IMR-90 (cell line): ENCODE measurements at regions not wholly inside any gene's neighbourhood (a gene's known extent, or its start where the extent isn't known, plus 50 kb on each side); places are given as distances from the start of the nearest gene placed in this dataset.

ENCODE experiments used
- CHD1 ChIP-seq: IDR thresholded peaks from 2 replicates; pipeline ENCODE4 v1.6.1; 2012; ENCODE audit warnings: low read depth, low read length, improper control_type of control experiment
- CTCF ChIP-seq: conservative IDR thresholded peaks from 2 replicates; pipeline ENCODE4 v1.5.1; 2012; ENCODE audit warnings: mild to moderate bottlenecking, low read depth, low read length, improper control_type of control experiment
- MXI1 ChIP-seq: IDR thresholded peaks from 2 replicates; pipeline ENCODE4 v1.6.1; 2012; ENCODE audit warnings: low read depth, mild to moderate bottlenecking, low read length, moderate library complexity, borderline replicate concordance
- RFX5 ChIP-seq: IDR thresholded peaks from 2 replicates; pipeline ENCODE4 v1.8.0; 2012; ENCODE audit warnings: low read depth, mild to moderate bottlenecking, low read length, moderate library complexity

GRCh38 chr20:24362080-24362479 is 107.3 kb upstream of the SYNDIG1 start:
- TF ChIP-seq CTCF (no peak), RFX5 (no peak), CHD1 (no peak), MXI1 (no peak)
